H1 (cell line): ENCODE measurements at regions not wholly inside any gene's neighbourhood (a gene's known extent, or its start where the extent isn't known, plus 50 kb on each side); places are given as distances from the start of the nearest gene placed in this dataset.

Experiments
- CTCF ChIP-seq, 3 experiments: IDR thresholded peaks; 1 replicate in 2 of 3; 2 replicates in 1 of 3; pipeline versions ENCODE4 v1.5.1 to v1.6.1; 2011; ENCODE audit warnings: low read length in 3 of 3, mild to moderate bottlenecking in 3 of 3, inconsistent platforms in 2 of 3, low read depth in 1 of 3, moderate library complexity in 1 of 3; ENCODE audit not compliant: insufficient read depth in 1 of 3; ENCODE audit errors: control extremely low read depth in 1 of 3
- EGR1 ChIP-seq: IDR thresholded peaks from 2 replicates; pipeline ENCODE4 v1.6.1; 2011; ENCODE audit warnings: low read depth, low read length, borderline replicate concordance
- EP300 ChIP-seq, 2 experiments: IDR thresholded peaks; 1 replicate in 1 of 2; 2 replicates in 1 of 2; pipeline ENCODE4 v1.6.1; 2011 to 2012; ENCODE audit warnings: low read depth in 2 of 2, low read length in 2 of 2, mild to moderate bottlenecking in 2 of 2, borderline replicate concordance in 1 of 2, inconsistent platforms in 1 of 2, moderate library complexity in 1 of 2
- EZH2 ChIP-seq: fragments of 200-600 bp; sonication (generic); IDR thresholded peaks from 2 replicates; pipeline ENCODE4 v1.7.1; 2012; ENCODE audit warnings: low read depth, mild to moderate bottlenecking, moderate library complexity, low read length, inconsistent platforms; ENCODE audit not compliant: severe bottlenecking
- JUN ChIP-seq: IDR thresholded peaks from 2 replicates; pipeline ENCODE4 v1.6.1; 2011; ENCODE audit warnings: low read depth, mild to moderate bottlenecking, improper control_type of control experiment, low read length
- NRF1 ChIP-seq: IDR thresholded peaks from 2 replicates; pipeline ENCODE4 v1.6.1; 2011; ENCODE audit warnings: mild to moderate bottlenecking, low read depth, low read length, improper control_type of control experiment
- POLR2A ChIP-seq, 2 experiments: IDR thresholded peaks; 1 replicate in 1 of 2; 2 replicates in 1 of 2; pipeline ENCODE4 v1.6.1; 2011; ENCODE audit warnings: low read depth in 2 of 2, low read length in 2 of 2, mild to moderate bottlenecking in 2 of 2; ENCODE audit errors: control extremely low read depth in 1 of 2
- POLR2AphosphoS5 ChIP-seq: IDR thresholded peaks from 2 replicates; pipeline ENCODE4 v1.6.1; 2011; ENCODE audit warnings: low read depth, low read length
- RAD21 ChIP-seq, 2 experiments: IDR thresholded peaks in 1 of 2; conservative IDR thresholded peaks in 1 of 2; 2 replicates each; pipeline ENCODE4 v1.6.1; 2011; ENCODE audit warnings: low read depth in 2 of 2, low read length in 2 of 2, improper control_type of control experiment in 1 of 2, inconsistent platforms in 1 of 2, mild to moderate bottlenecking in 1 of 2, moderate library complexity in 1 of 2
- RFX5 ChIP-seq: IDR thresholded peaks from 2 replicates; pipeline ENCODE4 v1.6.1; 2011; ENCODE audit warnings: low read depth, low read length, improper control_type of control experiment, borderline replicate concordance
- SP2 ChIP-seq: IDR thresholded peaks from 2 replicates; pipeline ENCODE4 v1.6.1; 2012; ENCODE audit warnings: mild to moderate bottlenecking, low read length, inconsistent platforms
- SUZ12 ChIP-seq: fragments of 200-600 bp; sonication (generic); IDR thresholded peaks from 2 replicates; pipeline ENCODE4 v1.6.1; 2012; ENCODE audit warnings: mild to moderate bottlenecking, inconsistent platforms, low read length, moderate library complexity, mixed read lengths
- TAF7 ChIP-seq: optimal IDR thresholded peaks from 2 replicates; pipeline ENCODE3; 2011; ENCODE audit warnings: low read depth, mild to moderate bottlenecking, inconsistent platforms, low read length, moderate library complexity, borderline replicate concordance

- no peak for TF ChIP-seq CTCF (IDR thresholded peaks at IDR 0.05; ENCODE audit: control extremely low read depth in 1 of 3, insufficient read depth in 1 of 3, low read depth in 1 of 3, low read length in 3 of 3)
- no peak for TF ChIP-seq POLR2AphosphoS5
- TF ChIP-seq TAF7: no peak
- TF ChIP-seq JUN: no peak
- TF ChIP-seq RFX5: no peak
- no peak for TF ChIP-seq POLR2A (IDR thresholded peaks at IDR 0.05; ENCODE audit: control extremely low read depth in 1 of 2, low read depth in 2 of 2, low read length in 2 of 2)
- TF ChIP-seq NRF1: no peak
- no peak for TF ChIP-seq EZH2
- no peak for TF ChIP-seq SUZ12
- no peak for TF ChIP-seq SP2
- no peak for TF ChIP-seq EGR1
- no peak for TF ChIP-seq EP300 (IDR thresholded peaks at IDR 0.05; ENCODE audit: borderline replicate concordance in 1 of 2, low read depth in 2 of 2, low read length in 2 of 2)
- TF ChIP-seq RAD21 (IDR thresholded peaks at IDR 0.05 in 1 of 2, conservative IDR thresholded peaks at IDR 0.05 in 1 of 2; ENCODE audit: low read depth in 2 of 2, low read length in 2 of 2): no peak
Measured at GRCh38 chr11:37598381-37598780, 1000.3 kb upstream of the RAG2 start.
